ENCODE measurements at regions not wholly inside any gene's neighbourhood (a gene's known extent, or its start where the extent isn't known, plus 50 kb on each side); places are given as distances from the start of the nearest gene placed in this dataset.
"Not testable (repeated sequence)": the region's sequence is repeated elsewhere in the genome, so short reads cannot be mapped to it uniquely, and the experiment has no call there.

DNA sequence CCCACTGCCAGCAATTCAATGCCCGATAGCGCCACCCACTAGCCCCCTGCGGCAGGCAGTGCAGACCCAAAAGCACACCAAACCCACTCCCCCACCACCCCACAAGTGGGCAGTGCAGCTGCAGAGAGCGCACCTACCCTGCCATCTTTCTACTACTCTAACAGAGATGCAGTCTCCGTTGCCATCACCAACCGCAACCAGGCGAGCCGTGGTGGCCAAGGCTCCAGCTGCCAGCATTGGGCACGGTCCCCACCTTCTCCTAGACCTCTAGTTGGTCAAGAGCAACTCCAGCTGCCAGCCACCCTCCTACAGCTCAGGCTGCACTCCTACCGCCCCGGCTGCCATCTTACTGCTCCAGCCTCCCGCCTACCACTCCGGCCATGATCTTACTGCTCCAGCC is 236.9 kb upstream of the POTED start:
- TF ChIP-seq ZNF121 (tag by site-specific recombination; IDR thresholded peaks at IDR 0.05); ZNF747 (tag by site-specific recombination; IDR thresholded peaks at IDR 0.05); MZF1 (tag by site-specific recombination; IDR thresholded peaks at IDR 0.05; ENCODE audit: borderline replicate concordance); BCL11A (tag by site-specific recombination; IDR thresholded peaks at IDR 0.05; ENCODE audit: low read depth); ZNF114 (tag by site-specific recombination; IDR thresholded peaks at IDR 0.05); ZNF140 (tag by site-specific recombination; IDR thresholded peaks at IDR 0.05): not testable (repeated sequence)
- TF ChIP-seq, protein P1, sequence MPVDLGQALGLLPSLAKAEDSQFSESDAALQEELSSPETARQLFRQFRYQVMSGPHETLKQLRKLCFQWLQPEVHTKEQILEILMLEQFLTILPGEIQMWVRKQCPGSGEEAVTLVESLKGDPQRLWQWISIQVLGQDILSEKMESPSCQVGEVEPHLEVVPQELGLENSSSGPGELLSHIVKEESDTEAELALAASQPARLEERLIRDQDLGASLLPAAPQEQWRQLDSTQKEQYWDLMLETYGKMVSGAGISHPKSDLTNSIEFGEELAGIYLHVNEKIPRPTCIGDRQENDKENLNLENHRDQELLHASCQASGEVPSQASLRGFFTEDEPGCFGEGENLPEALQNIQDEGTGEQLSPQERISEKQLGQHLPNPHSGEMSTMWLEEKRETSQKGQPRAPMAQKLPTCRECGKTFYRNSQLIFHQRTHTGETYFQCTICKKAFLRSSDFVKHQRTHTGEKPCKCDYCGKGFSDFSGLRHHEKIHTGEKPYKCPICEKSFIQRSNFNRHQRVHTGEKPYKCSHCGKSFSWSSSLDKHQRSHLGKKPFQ (tag by site-specific recombination; IDR thresholded peaks at IDR 0.05): not testable (repeated sequence)
- TF ChIP-seq, protein P2, sequence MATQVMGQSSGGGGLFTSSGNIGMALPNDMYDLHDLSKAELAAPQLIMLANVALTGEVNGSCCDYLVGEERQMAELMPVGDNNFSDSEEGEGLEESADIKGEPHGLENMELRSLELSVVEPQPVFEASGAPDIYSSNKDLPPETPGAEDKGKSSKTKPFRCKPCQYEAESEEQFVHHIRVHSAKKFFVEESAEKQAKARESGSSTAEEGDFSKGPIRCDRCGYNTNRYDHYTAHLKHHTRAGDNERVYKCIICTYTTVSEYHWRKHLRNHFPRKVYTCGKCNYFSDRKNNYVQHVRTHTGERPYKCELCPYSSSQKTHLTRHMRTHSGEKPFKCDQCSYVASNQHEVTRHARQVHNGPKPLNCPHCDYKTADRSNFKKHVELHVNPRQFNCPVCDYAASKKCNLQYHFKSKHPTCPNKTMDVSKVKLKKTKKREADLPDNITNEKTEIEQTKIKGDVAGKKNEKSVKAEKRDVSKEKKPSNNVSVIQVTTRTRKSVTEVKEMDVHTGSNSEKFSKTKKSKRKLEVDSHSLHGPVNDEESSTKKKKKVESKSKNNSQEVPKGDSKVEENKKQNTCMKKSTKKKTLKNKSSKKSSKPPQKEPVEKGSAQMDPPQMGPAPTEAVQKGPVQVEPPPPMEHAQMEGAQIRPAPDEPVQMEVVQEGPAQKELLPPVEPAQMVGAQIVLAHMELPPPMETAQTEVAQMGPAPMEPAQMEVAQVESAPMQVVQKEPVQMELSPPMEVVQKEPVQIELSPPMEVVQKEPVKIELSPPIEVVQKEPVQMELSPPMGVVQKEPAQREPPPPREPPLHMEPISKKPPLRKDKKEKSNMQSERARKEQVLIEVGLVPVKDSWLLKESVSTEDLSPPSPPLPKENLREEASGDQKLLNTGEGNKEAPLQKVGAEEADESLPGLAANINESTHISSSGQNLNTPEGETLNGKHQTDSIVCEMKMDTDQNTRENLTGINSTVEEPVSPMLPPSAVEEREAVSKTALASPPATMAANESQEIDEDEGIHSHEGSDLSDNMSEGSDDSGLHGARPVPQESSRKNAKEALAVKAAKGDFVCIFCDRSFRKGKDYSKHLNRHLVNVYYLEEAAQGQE (tag by site-specific recombination; IDR thresholded peaks at IDR 0.05): not testable (repeated sequence)
- TF ChIP-seq, protein P3, sequence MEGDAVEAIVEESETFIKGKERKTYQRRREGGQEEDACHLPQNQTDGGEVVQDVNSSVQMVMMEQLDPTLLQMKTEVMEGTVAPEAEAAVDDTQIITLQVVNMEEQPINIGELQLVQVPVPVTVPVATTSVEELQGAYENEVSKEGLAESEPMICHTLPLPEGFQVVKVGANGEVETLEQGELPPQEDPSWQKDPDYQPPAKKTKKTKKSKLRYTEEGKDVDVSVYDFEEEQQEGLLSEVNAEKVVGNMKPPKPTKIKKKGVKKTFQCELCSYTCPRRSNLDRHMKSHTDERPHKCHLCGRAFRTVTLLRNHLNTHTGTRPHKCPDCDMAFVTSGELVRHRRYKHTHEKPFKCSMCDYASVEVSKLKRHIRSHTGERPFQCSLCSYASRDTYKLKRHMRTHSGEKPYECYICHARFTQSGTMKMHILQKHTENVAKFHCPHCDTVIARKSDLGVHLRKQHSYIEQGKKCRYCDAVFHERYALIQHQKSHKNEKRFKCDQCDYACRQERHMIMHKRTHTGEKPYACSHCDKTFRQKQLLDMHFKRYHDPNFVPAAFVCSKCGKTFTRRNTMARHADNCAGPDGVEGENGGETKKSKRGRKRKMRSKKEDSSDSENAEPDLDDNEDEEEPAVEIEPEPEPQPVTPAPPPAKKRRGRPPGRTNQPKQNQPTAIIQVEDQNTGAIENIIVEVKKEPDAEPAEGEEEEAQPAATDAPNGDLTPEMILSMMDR (tag by site-specific recombination; IDR thresholded peaks at IDR 0.05): not testable (repeated sequence)

Measured in HEK293 (cell line).